GM21526 (cell line): ENCODE measurements at regions not wholly inside any gene's neighbourhood (a gene's known extent, or its start where the extent isn't known, plus 50 kb on each side); places are given as distances from the start of the nearest gene placed in this dataset.

Experiments
- ATAC-seq: cut with Tn5 transposase; IDR thresholded peaks from one replicate; pipeline ENCODE4 v1.9.1; 2021; ENCODE audit warnings: moderate library complexity; ENCODE audit not compliant: unreplicated experiment, low FRiP score

DNA sequence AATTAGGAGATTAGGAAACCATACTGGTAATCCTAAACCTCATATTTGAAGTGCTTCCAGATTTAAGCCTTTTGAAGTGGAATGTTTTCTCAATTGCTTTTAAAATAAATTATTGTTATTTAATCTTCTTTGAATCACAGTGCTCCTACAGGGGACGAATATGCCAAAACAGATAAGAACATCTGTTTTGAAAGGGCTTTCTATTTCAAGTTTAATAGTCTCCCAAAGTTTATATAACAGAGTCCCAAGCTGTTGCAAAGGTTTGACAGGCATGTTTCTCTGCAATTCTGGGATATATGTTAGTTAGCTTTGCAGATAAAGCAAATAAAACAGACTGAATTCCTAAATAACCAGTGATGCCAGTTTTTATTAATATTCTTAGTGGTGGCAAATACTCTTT is 803.7 kb downstream of the TLE4 start:
- no peak for ATAC-seq

DNA sequence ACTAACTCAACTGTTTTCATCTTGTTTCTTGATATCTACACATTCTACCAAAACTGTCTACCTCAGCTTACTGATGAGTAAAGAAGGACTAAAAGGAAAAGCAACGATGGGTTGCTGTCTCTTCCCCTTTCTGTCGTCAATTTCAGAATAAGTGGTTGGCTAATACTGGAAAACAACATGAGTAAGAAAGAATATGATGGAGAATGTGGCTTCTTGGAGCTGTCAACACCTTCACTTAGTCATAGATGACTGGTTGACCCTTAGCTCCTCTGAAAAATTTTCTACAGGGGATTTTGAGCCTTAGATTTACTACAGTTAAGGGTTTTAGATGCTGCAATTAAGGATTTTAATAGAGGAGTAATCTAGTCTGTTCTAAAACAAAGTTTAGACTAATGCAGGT is 797.9 kb downstream of the TLE4 start:
- ATAC-seq = no peak

DNA sequence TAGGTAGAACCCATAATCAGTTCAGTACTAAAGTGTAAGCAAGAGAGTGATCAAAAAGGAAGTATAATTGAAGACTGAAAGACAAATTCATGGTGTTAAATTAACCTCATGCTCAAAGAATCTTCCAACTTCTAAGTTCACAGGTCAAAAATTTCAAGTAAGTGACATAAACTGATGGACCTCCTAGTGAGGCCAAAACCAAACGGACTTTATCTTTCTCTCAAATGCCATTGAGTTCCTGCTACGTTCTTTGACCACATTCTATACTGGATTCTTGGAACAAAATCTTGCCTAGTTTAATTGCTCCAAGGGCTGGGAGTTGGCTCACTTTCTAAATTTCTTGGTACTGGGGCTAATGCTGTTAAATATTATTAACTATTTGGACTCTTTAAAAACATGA is 794.9 kb downstream of the TLE4 start:
- ATAC-seq = no peak

DNA sequence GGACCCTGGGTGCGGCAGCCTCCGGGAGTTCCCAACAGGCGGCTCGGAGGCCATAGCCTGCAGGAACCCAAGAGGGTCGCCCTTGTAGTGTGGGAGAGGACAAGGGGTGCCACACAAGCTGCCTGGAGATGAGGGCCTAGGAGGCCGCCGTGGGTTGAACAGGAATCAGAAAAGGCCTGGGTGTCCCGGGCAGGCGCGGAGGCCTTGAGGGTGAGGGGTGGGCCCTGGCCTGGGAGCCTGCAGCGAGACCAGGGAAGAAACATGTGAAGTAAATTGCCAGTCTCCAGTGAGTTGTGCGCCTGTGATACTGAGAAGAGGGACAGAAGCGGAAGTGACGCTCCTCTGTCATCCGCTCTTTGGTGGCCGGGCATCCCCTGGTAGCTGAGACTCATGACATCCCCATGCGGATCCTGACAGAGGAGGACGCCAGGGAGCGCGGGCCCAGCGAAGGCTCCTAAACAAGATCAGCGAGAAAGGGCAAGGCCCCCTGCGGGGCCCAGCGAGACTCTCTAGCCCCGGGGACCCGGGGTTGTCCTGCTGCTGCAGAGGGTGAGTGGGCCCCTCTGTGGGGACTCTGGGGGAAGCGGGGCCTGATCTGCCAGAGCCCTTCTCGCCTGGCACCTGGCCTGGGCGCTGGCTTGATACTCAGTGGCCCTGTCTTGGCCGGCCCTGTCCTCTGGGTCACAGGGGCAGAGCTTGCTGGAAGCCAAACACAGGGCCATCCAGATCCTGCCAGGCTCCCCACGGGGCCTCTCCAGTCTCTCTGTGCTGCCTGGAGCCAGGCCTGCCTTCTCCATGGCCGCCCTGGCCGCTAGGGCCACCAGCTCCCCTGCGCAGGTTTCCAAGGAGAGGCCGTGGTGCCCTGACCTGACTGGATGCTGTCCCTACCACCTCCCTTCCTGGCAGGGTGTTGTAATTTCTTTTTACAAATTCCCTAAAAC is 788.4 kb downstream of the TLE4 start:
- no peak for ATAC-seq

DNA sequence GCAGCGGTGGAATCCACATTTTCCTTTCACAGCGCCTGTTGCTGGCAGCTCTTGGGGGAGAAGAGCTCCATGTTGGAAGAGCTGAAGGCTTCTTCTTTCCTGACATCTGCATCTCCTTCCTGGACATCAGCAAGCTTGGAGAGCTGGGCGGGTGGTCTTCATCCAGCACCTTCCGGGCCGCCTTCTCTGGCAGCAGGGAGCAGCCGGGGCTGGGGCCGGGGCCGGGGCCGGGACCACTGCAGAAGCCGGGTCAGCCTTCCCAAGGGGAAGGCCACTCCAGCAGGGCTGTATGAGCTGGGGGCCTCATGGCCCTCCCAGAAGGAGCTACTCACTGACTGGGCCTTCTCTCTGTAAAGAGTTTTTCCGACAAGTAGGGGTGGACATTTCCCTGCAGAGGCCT is 787.5 kb downstream of the TLE4 start:
- no peak for ATAC-seq

DNA sequence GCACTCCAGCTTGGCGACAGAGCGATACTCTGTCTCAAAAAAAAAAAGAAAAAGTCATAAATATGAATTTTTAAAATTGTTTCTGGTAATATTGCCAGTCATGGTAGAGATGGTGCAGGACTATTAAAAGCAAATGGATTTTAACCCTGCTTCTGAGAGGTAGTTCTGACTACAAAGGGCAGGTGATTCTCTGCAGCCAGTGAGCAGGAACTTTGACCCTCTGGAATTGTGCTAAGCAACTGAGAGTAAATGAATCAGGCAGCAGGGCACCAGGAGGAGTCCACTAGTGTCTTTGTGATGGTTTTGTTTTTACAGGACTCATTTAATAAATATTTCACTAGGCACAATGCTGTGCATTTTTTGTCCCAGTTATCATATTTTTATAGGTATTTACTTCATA is 781.2 kb downstream of the TLE4 start:
- no peak for ATAC-seq

DNA sequence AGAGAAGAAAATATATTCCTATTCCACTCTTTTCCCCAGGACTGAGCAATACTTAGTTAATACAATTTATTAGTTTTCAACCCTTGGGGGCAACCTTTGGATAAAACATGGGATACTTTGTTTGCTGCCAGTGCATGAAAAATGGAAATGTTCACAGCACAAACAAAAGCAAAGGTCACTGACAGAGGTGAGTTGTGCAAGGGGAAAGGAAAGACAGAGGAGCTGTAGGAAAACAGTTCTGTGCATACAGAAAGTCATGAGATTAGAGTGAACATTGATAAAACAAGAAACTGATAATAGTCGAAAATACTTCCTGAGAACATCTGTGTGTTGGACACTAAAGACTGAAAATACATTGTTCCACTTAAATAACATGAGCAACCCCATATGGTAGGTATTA is 779.8 kb downstream of the TLE4 start:
- ATAC-seq = no peak

DNA sequence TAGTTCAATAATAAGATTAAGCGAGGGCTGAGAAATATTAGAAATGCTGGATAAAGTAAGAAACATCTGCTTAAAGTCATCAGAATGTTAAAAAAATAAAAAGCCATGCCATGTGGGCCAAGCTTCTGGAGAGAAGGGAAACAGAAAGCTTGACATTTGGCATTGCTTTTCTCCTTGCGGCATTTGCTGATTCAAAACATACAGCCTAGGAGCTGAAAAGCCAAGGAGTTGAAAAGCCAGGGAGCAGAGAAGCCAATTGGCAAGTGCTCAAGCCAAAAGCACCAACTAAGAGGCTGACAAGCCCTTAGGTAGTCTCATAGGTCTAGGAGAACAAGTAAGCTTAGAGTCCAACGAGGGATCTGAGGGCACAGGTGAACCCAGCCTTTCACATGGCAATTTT is 754.3 kb downstream of the TLE4 start:
- no peak for ATAC-seq

DNA sequence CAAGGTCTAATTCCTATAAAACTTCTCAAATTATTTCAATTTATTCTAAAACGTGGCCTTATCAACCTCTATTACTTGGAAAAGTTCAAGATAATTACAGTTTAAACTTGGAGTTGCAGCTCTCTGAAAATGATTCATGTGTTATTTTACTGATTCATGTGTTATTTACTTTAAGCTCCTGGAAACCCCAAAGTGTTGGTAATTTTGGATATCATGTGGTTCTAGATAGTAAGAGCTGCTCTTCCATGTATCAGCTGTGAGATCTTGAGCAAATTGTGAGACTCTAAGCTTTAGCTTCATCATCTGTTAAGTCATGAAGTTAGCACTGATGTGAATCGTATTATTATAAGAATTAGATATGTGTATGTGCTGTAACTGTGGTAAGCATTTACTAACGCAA is 749.2 kb downstream of the TLE4 start:
- ATAC-seq = no peak

DNA sequence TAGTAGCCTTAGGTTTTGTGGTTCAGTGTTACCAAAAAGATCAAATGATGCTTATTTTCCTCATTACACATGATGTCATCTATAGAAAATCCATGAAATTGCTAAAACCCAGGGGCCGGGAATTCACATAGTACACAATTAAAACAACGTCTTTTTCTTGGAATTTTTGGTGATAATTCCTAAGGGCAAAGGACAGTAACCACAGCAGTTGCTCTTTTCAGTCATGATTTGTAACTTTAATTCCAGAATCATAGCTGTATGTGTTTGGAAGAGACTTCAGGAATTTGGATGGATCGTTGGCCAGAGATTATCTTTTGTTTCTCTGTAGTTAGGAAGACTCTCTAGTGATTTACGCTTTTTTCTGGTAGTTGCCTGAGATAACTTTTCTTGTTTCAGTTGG is 748.7 kb downstream of the TLE4 start:
- ATAC-seq = no peak

DNA sequence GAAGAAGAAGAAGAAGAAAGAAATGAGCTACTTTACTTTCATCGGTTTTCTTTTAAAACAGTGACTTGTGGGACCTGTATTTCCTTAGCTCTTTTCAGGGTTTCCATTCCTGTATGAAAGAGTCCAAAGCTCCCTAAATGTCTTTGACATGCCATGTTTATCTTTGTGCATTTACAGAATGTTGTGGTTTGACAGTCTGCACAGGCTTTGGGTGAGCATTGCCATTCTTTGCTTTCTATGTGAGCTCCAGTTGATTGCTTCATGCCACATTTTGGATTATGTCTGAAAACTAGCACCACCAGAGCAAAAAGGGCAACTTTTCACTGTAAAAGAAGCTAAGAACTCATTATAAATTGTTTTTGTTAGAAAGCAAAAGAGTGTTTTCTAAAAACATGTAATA is 733.4 kb downstream of the TLE4 start:
- ATAC-seq = no peak

DNA sequence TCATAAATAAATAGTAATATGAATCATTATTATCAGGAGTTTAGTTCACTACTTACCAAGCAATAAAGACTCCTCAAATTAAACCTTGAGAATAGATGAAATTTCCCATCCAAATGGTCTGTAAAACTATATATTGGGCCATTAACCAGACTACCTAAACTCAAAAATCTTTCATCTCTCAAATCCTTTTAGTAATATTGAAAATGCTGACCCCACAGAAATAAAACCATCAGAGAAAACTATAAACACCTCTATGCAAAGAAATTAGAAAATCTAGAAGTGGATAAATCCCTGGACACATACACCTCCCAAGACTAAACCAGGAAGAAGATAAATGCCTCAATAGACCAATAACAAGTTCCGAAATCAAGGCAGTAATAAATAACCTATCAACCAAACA is 723.2 kb downstream of the TLE4 start:
- ATAC-seq = no peak

DNA sequence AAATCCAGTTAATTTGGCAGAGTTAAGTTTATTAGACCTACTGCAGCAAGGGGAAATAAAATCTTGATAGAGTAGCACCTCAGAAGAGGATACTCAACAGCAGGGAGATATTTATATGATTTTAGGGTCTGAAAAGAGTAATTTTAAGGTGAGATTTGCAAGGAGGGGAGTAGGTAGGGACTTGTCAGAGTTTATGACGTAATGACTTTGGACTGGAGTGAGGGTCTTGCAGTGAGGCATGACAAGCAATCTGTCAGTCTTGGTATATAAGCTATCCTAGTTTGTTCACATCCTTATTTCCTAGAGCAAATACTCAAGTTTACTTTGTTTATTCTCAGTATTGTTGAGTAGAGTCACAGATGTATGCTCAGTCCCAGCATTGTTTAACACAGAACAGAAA is 722.6 kb downstream of the TLE4 start:
- ATAC-seq = no peak

DNA sequence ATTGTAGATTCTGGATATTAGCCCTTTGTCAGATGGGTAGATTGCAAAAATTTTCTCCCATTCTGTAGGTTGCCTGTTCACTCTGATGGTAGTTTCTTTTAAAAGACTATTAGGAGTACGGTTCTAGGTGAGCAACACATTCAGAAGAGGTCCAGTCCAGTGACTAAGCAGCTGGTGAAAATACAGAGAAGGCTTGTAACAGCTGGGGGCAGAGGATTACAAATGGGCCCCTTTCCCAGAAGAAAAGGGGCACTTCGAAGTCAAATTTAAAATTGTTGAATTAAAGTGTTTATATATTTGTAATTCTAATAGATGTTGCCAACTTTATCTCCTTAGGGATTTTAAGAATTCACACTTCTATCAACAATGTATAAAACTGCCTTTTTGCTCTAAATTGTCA is 720.5 kb downstream of the TLE4 start:
- ATAC-seq = no peak

DNA sequence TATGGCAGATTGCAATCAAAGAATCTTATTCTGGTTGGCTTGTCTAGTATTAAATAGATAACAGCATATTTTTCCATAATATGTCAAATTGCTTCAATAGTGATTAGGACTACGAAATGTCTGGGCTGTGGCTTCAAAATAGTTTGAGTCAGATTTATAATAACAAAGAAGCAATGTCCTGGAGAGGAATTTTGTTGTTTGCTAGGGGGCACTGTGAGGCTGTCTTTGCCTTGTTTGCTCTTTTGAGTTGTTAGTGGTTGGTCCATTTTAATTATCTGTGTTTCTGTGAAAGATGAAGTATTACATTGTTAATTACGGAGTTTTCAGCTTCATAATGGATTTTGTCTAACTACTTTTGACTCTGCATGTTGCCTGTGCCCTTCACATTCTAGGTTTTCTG is 713.6 kb downstream of the TLE4 start:
- no peak for ATAC-seq

DNA sequence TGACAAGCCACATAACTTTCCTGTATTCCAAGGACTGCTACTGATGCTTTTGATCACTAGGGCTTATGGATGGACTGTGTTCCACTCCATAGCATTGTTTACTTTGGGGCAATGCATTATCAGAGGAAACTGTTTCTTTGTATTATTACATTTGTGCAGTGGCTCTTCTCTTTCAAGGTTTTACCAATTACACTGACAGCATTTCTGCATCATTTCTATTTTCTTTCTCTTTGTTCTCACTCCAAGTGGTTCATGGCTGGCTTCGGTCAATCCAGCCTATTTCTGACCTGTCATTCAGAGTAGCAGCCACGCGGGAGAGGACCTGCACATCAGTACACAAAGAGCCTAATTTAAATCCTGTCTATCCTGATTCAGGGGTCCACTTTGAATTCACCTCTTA is 711.0 kb downstream of the TLE4 start:
- ATAC-seq = no peak

DNA sequence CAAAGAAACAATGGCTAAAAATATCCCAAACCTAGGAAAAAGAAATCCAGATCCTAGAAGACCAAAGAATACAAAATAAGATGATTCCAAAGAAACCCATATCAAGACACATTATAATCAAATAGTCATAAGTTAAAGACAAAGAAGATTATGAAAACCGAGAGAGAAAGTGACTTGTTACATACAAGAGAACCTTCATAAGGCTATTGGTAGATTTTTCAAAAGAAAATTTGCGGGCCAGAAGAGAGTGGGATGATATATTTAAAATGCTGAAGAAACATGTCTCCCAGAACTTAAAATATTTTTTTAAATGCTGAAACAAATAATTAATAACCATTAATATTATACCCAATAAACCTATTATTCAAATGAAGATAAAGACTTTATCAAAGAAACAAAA is 687.3 kb downstream of the TLE4 start:
- ATAC-seq = no peak

DNA sequence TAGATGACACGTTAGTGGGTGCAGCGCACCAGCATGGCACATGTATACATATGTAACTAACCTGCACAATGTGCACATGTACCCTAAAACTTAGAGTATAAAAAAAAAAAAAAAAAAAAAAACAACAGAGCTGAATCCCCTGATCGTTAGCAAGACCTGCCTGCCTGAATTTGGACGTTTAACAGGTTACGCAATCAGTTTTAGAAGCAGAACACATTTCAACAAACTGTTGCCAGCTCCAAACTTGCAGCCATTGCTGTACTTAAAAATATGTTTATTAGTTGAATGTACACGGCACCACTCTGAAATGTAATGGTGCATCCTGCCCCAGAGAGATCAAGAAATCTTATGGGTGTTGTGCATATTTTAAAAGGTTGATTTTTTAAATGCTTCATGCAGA is 680.0 kb downstream of the TLE4 start:
- ATAC-seq = no peak

DNA sequence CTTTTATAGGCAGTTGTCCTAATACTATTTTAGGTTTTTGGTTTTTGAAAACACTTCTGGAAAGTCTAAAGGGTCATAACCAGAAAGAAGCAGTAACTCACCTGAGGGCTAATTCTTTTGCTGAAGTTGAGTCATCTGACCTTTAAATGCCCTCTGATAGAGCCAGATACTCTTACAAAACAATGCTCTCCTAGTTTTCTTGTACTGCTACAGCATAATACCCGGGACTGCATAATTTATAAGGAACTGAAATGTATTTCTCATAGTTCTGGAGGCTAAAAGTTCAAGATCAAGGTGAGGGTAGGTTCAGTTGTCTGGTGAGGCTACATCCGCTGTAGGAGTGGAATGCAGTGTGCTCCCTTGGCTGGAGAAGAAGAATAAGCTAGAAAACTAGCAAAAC is 670.3 kb downstream of the TLE4 start:
- ATAC-seq = no peak

DNA sequence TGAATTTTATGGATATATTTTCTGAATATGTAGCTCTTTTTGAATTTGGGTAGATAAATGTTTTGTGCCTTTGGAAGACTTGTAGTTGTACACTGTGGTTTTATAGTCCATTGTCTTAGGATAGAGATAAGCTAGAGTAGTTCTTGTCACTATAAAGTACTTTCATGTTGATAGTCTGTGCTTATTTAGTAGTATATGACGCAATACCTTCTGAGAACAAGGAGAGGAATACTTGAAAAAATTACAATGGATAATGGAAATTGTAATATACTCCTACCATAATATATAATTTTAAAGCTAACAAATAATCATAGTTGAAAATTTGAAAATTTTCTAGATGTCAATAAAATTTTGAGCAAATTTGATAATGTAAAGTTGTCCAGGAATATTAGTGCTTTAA is 664.0 kb downstream of the TLE4 start:
- ATAC-seq = no peak

DNA sequence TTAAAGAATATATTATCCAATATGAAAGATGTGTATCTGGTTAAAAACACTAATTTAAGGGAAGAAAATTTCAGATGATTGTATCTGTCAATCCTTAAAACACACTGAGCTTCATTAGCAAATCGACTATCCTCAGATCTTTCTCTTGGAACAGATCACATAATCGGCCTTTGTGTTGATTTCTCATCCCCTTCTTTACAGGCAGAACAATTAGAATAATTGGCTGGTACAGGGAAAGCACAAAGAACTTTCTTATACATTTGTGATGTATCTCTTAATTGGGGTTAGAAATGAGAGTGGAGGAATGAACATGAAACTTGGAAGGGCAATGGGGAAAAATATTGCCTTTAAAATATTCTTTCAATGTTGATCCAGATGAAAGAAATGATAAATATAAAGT is 662.1 kb downstream of the TLE4 start:
- no peak for ATAC-seq

DNA sequence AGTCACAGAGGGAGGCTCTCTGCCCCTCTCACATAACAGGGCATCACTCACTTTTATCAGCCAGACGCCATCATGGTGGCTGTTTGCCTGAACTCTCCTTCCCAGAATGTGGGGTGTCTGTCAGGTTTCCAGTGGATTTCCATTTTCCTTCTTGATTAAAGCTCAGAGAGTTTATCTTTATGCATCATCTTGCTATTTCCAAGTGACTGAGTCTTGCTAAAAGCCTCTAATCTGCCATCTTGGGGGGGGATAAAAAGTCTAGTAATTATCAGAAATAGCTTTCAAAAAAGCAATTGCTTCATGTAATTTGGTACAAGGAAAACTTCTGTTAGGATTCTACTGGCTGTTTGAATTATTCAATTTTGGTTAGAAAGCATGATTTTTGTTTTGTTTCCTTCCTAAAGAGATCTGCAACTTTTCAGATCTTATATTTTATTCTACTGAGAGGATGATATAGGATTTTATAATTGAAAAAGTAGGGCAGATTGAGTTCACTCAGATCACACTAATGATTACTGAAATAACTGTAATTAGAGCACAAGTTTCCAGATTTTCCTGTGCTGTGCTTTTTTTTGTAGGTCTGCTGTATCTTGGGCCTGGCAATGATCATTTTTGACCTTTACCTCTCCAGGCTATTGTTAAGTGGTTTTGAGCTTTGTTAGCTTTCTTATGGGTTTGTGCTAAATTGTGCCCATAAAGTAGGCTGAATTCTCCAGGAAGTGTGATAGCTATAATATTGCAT is 661.5 kb downstream of the TLE4 start:
- no peak for ATAC-seq
